Chondrocyte (in vitro differentiated cells): ENCODE measurements at regions not wholly inside any gene's neighbourhood (a gene's known extent, or its start where the extent isn't known, plus 50 kb on each side); places are given as distances from the start of the nearest gene placed in this dataset.

ENCODE experiments used
- DNase-seq: peaks from one replicate; pipeline ENCODE4 v3.0.0; 2021; ENCODE audit warnings: mixed read lengths, low spot score
- H3K27ac Mint-ChIP-seq: one replicate; pipeline ENCODE4 v1.8.0; 2021; ENCODE audit warnings: mild to moderate bottlenecking, moderate library complexity, mixed read lengths; ENCODE audit not compliant: unreplicated experiment
- H3K27me3 Mint-ChIP-seq: 2 replicates; pipeline ENCODE4 v1.8.0; 2021; ENCODE audit warnings: low read depth, mixed read lengths
- H3K36me3 Mint-ChIP-seq: 2 replicates; pipeline ENCODE4 v1.8.0; 2021; ENCODE audit warnings: low read depth, mixed read lengths
- H3K4me1 Mint-ChIP-seq: 2 replicates; pipeline ENCODE4 v1.8.0; 2021; ENCODE audit warnings: low read depth, mild to moderate bottlenecking, mixed read lengths
- H3K4me3 Mint-ChIP-seq: one replicate; pipeline ENCODE4 v1.8.0; 2021; ENCODE audit warnings: mild to moderate bottlenecking, moderate library complexity, mixed read lengths; ENCODE audit not compliant: unreplicated experiment
- H3K9me3 Mint-ChIP-seq: 2 replicates; pipeline ENCODE4 v1.8.0; 2021; ENCODE audit warnings: low read depth, mixed read lengths
- CTCF ChIP-seq: fragments of 200-600 bp; sonication (generic); IDR thresholded peaks from 2 replicates; pipeline ENCODE4 v1.5.0; 2021; ENCODE audit warnings: antibody characterized with exemption, mild to moderate bottlenecking, moderate library complexity

GRCh38 chr11:104510169-104510568 is 346.2 kb upstream of the PDGFD start:
- H3K9me3 Mint-ChIP-seq, result no peaks in the 10 kb centered on the region
- H3K4me3 Mint-ChIP-seq, result no peak overlapping the region
- peaks cover 4% of the 10 kb centered on the region for H3K27me3 Mint-ChIP-seq
- no peaks in the 10 kb centered on the region for H3K36me3 Mint-ChIP-seq
- H3K4me1 Mint-ChIP-seq, result no peaks in the 10 kb centered on the region
- DNase-seq, result no peak
- TF ChIP-seq CTCF, result no peak
- no peak overlapping the region for H3K27ac Mint-ChIP-seq

- DNase-seq, result no peak
- H3K4me3 Mint-ChIP-seq, result no peak overlapping the region
- H3K4me1 Mint-ChIP-seq, result no peaks in the 10 kb centered on the region
- H3K27ac Mint-ChIP-seq, result no peak overlapping the region
- H3K27me3 Mint-ChIP-seq, result no peaks in the 10 kb centered on the region
- TF ChIP-seq CTCF, result no peak
- H3K36me3 Mint-ChIP-seq, result no peaks in the 10 kb centered on the region
- peaks cover 30% of the 10 kb centered on the region for H3K9me3 Mint-ChIP-seq
These were observed 326.2 kb upstream of the PDGFD start for GRCh38 chr11:104490182-104490581.

GRCh38 chr11:104488561-104488960 is 324.6 kb upstream of the PDGFD start:
- peaks cover 30% of the 10 kb centered on the region for H3K9me3 Mint-ChIP-seq
- no peak for DNase-seq
- H3K4me3 Mint-ChIP-seq, result no peak overlapping the region
- TF ChIP-seq CTCF, result no peak
- H3K27ac Mint-ChIP-seq, result no peak overlapping the region
- H3K36me3 Mint-ChIP-seq, result no peaks in the 10 kb centered on the region
- H3K27me3 Mint-ChIP-seq, result no peaks in the 10 kb centered on the region
- no peaks in the 10 kb centered on the region for H3K4me1 Mint-ChIP-seq

- H3K4me3 Mint-ChIP-seq, result no peak overlapping the region
- H3K27ac Mint-ChIP-seq, result no peak overlapping the region
- H3K9me3 Mint-ChIP-seq, result peaks cover 35% of the 10 kb centered on the region
- no peak for TF ChIP-seq CTCF
- H3K36me3 Mint-ChIP-seq, result no peaks in the 10 kb centered on the region
- no peaks in the 10 kb centered on the region for H3K27me3 Mint-ChIP-seq
- no peaks in the 10 kb centered on the region for H3K4me1 Mint-ChIP-seq
- no peak for DNase-seq
These were observed 323.3 kb upstream of the PDGFD start for GRCh38 chr11:104487046-104487806.

GRCh38 chr11:104484804-104485554 is 321.0 kb upstream of the PDGFD start:
- no peak for TF ChIP-seq CTCF
- Mint-ChIP-seq H3K9me3 (peaks cover 32% of the 10 kb centered on the region), H3K27ac (no peak overlapping the region), H3K27me3 (no peaks in the 10 kb centered on the region), H3K4me1 (no peaks in the 10 kb centered on the region), H3K4me3 (no peak overlapping the region), H3K36me3 (no peaks in the 10 kb centered on the region)
- DNase-seq, result no peak
